SU-DHL-6 (cell line): ENCODE measurements at regions not wholly inside any gene's neighbourhood (a gene's known extent, or its start where the extent isn't known, plus 50 kb on each side); places are given as distances from the start of the nearest gene placed in this dataset.

Experiments used
- CTCF ChIP-seq: fragments of 200-600 bp; sonication (generic); IDR thresholded peaks from one replicate; pipeline ENCODE4 v1.5.1; 2017; ENCODE audit warnings: antibody characterized with exemption, mild to moderate bottlenecking, low read length, moderate library complexity; ENCODE audit not compliant: insufficient read depth, poor library complexity, severe bottlenecking
- EZH2phosphoT487 ChIP-seq: fragments of 200-600 bp; sonication (generic), shearing (Covaris generic); conservative IDR thresholded peaks from 2 replicates; pipeline ENCODE4 v1.6.1; 2018; ENCODE audit warnings: mild to moderate bottlenecking, antibody characterized with exemption, low read length, moderate library complexity, mixed read lengths

GRCh38 chr6:22738194-22738593, 168.8 kb downstream of the HDGFL1 start:
- TF ChIP-seq CTCF (no peak), EZH2phosphoT487 (no peak)
